ENCODE measurements at regions not wholly inside any gene's neighbourhood (a gene's known extent, or its start where the extent isn't known, plus 50 kb on each side); places are given as distances from the start of the nearest gene placed in this dataset.

DNA sequence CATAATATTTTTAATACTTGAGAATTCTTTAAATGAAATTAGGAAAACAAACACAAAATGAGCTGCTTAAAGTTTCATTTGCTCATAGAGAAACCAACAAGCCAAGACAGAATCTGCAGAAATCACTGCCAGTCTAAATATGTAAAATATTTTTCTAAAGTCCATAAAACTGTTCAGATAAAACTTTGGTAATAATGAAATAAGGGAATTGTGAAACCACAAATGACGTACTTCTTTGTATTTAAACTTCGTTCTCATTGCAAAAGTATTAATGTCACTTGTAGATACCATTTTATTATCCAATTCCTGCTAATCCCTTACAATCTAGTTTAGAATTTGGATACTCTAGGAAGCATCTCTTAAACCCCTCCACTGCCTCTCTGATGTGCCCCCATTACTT lies 234.5 kb upstream of the NEGR1 start:
- DNase-seq: no peak
- Histone ChIP-seq H2AK5ac (ENCODE audit: low read length) (no peak overlapping the region), H3K4me2 (ENCODE audit: low read length) (no peak overlapping the region), H3K27ac (ENCODE audit: low read depth, low read length) (no peak overlapping the region), H3K27me3 (ENCODE audit: insufficient read depth, low read length, poor library complexity) (no peaks in the 10 kb centered on the region), H2BK120ac (ENCODE audit: low read depth, low read length) (no peak overlapping the region), H3K4me1 (ENCODE audit: control insufficient read depth, low read depth, low read length) (no peaks in the 10 kb centered on the region), H3K56ac (ENCODE audit: low read length) (no peak overlapping the region), H2BK15ac (replicated peaks; ENCODE audit: low read depth) (no peak overlapping the region), H4K8ac (ENCODE audit: low read depth, low read length) (no peak overlapping the region), H3K79me2 (ENCODE audit: control insufficient read depth, insufficient read depth, low read length) (no peaks in the 10 kb centered on the region), H2BK5ac (ENCODE audit: low read length) (no peak overlapping the region), H3K36me3 (ENCODE audit: control insufficient read depth, insufficient read depth, low read length) (no peaks in the 10 kb centered on the region), H4K5ac (ENCODE audit: low read length) (no peak overlapping the region), H3K4me3 (ENCODE audit: low read length) (no peak overlapping the region), H3K4ac (ENCODE audit: low read depth, low read length) (no peak overlapping the region), H3K9ac (ENCODE audit: low read length) (no peak overlapping the region), H3K18ac (ENCODE audit: low read length) (no peak overlapping the region), H3K23ac (ENCODE audit: low read length) (no peak overlapping the region), H3K79me1 (ENCODE audit: low read length) (no peaks in the 10 kb centered on the region)
- WGBS (ENCODE audit: extremely low coverage, insufficient coverage, low lambda C conversion rate): no CpG with 5 or more reads among the region's 2 CpGs

DNA sequence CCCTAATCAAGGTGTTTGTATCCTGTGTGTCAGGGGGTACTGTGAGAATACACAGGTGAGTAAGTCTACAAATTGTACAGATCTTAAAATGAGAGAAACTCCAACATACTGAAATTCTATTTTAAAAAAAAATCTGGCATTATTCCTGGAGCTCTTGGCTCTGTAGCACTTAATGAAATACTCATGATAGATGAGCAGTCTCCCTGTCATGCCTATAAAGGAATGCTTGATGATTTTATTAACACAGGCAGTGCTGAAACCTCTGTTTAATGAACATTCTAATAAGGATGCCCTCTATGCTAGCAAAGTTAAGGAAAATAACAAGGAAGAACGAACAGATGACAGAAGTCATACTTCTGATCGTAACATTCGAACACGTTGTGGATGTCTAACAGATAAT lies 233.9 kb upstream of the NEGR1 start:
- Histone ChIP-seq H3K4me1 (ENCODE audit: control insufficient read depth, low read depth, low read length) (no peaks in the 10 kb centered on the region), H4K8ac (ENCODE audit: low read depth, low read length) (no peak overlapping the region), H3K9ac (ENCODE audit: low read length) (no peak overlapping the region), H2BK15ac (replicated peaks; ENCODE audit: low read depth) (no peak overlapping the region), H3K4me2 (ENCODE audit: low read length) (no peak overlapping the region), H3K18ac (ENCODE audit: low read length) (no peak overlapping the region), H3K36me3 (ENCODE audit: control insufficient read depth, insufficient read depth, low read length) (no peaks in the 10 kb centered on the region), H3K79me2 (ENCODE audit: control insufficient read depth, insufficient read depth, low read length) (no peaks in the 10 kb centered on the region), H4K5ac (ENCODE audit: low read length) (no peak overlapping the region), H3K56ac (ENCODE audit: low read length) (no peak overlapping the region), H3K4me3 (ENCODE audit: low read length) (no peak overlapping the region), H2AK5ac (ENCODE audit: low read length) (no peak overlapping the region), H3K27ac (ENCODE audit: low read depth, low read length) (no peak overlapping the region), H2BK5ac (ENCODE audit: low read length) (no peak overlapping the region), H3K27me3 (ENCODE audit: insufficient read depth, low read length, poor library complexity) (no peaks in the 10 kb centered on the region), H3K4ac (ENCODE audit: low read depth, low read length) (no peak overlapping the region), H2BK120ac (ENCODE audit: low read depth, low read length) (no peak overlapping the region), H3K23ac (ENCODE audit: low read length) (no peak overlapping the region), H3K79me1 (ENCODE audit: low read length) (no peaks in the 10 kb centered on the region)
- no CpG with 5 or more reads among the region's 4 CpGs for WGBS (ENCODE audit: extremely low coverage, insufficient coverage, low lambda C conversion rate)
- DNase-seq: no peak

DNA sequence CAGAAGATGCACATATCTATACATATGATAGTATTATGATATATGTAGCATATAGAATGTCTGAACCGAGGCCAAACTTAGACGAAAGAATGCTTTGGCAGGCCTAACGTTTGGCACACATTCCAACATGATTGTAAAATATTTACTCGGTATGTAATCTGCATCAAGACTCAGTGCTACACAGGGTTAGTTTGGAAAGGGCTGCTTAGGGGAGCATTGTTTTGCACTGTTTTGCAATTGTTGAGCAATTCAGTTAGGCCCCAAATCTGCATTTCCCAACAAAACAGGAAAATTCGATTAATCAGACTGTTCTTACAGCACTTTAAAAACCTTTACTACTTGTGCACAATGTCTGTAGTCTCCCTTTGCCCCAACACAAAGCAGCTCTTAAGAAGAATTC lies 216.0 kb upstream of the NEGR1 start:
- WGBS (ENCODE audit: extremely low coverage, insufficient coverage, low lambda C conversion rate): no CpG with 5 or more reads among the region's 5 CpGs
- no peak overlapping the region for H4K5ac ChIP-seq (ENCODE audit: low read length)
- H3K79me2 ChIP-seq (ENCODE audit: control insufficient read depth, insufficient read depth, low read length): no peaks in the 10 kb centered on the region
- H3K4me2 ChIP-seq (ENCODE audit: low read length): no peak overlapping the region
- H2AK5ac ChIP-seq (ENCODE audit: low read length): no peak overlapping the region
- no peak overlapping the region for H3K23ac ChIP-seq (ENCODE audit: low read length)
- H2BK15ac ChIP-seq (replicated peaks; ENCODE audit: low read depth): no peak overlapping the region
- H2BK5ac ChIP-seq (ENCODE audit: low read length): no peak overlapping the region
- H3K4me3 ChIP-seq (ENCODE audit: low read length): no peak overlapping the region
- no peaks in the 10 kb centered on the region for H3K4me1 ChIP-seq (ENCODE audit: control insufficient read depth, low read depth, low read length)
- H2BK120ac ChIP-seq (ENCODE audit: low read depth, low read length): no peak overlapping the region
- no peak overlapping the region for H3K4ac ChIP-seq (ENCODE audit: low read depth, low read length)
- H4K8ac ChIP-seq (ENCODE audit: low read depth, low read length): no peak overlapping the region
- DNase-seq: no peak
- no peak overlapping the region for H3K27ac ChIP-seq (ENCODE audit: low read depth, low read length)
- H3K18ac ChIP-seq (ENCODE audit: low read length): no peak overlapping the region
- H3K36me3 ChIP-seq (ENCODE audit: control insufficient read depth, insufficient read depth, low read length): no peaks in the 10 kb centered on the region
- H3K79me1 ChIP-seq (ENCODE audit: low read length): no peaks in the 10 kb centered on the region
- no peak overlapping the region for H3K56ac ChIP-seq (ENCODE audit: low read length)
- no peak overlapping the region for H3K9ac ChIP-seq (ENCODE audit: low read length)
- no peaks in the 10 kb centered on the region for H3K27me3 ChIP-seq (ENCODE audit: insufficient read depth, low read length, poor library complexity)

DNA sequence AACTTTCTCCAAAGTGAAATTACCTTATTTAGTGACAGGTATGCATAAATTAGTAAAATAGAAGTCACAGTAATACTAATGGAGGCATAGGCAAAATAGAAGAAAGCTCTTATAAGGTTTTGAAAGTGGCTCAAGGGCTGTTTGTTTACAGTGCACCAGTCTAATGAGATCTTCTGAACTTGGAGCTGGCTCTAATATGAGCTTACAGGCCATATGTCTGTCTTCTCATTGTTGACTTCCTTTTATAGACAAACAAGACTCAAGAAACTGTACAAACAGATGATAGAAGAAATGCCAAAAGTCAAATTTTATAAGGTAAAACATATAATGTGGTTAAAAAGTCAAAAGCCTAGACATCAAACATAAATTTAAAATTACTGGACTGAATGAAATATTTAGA lies 207.5 kb upstream of the NEGR1 start:
- no peak overlapping the region for H3K56ac ChIP-seq (ENCODE audit: low read length)

DNA sequence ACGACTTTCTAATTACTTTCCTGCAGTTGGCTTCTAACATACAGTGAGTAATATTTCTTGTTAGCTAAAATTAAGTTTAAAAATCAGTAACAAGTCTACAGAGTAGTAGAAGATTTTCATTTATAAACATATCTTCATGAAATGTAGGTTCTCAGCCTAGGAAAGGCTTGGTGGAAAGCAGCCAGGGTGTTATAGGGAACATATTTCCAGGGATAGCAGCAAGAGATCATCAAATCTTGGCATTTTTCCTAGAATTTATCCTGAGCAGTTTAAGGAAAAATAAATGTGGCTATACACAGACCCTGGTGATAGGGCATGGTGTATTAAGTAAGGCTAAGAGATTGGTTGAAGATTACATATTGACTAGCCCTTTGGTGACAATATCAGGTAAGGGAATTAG lies 203.5 kb upstream of the NEGR1 start:
- H3K9ac ChIP-seq (ENCODE audit: low read length): no peak overlapping the region
- no peak overlapping the region for H2BK5ac ChIP-seq (ENCODE audit: low read length)
- no peak overlapping the region for H4K8ac ChIP-seq (ENCODE audit: low read depth, low read length)
- no peak overlapping the region for H2BK15ac ChIP-seq (replicated peaks; ENCODE audit: low read depth)
- no peaks in the 10 kb centered on the region for H3K4me1 ChIP-seq (ENCODE audit: control insufficient read depth, low read depth, low read length)
- DNase-seq: no peak
- no peaks in the 10 kb centered on the region for H3K79me1 ChIP-seq (ENCODE audit: low read length)
- no peak overlapping the region for H3K23ac ChIP-seq (ENCODE audit: low read length)
- no peak overlapping the region for H3K27ac ChIP-seq (ENCODE audit: low read depth, low read length)
- no peak overlapping the region for H2AK5ac ChIP-seq (ENCODE audit: low read length)
- WGBS (ENCODE audit: extremely low coverage, insufficient coverage, low lambda C conversion rate): no CpG with 5 or more reads among the region's 1 CpG
- no peaks in the 10 kb centered on the region for H3K79me2 ChIP-seq (ENCODE audit: control insufficient read depth, insufficient read depth, low read length)
- no peak overlapping the region for H3K4me3 ChIP-seq (ENCODE audit: low read length)
- H4K5ac ChIP-seq (ENCODE audit: low read length): no peak overlapping the region
- H2BK120ac ChIP-seq (ENCODE audit: low read depth, low read length): no peak overlapping the region
- H3K18ac ChIP-seq (ENCODE audit: low read length): no peak overlapping the region
- no peaks in the 10 kb centered on the region for H3K27me3 ChIP-seq (ENCODE audit: insufficient read depth, low read length, poor library complexity)
- H3K4ac ChIP-seq (ENCODE audit: low read depth, low read length): no peak overlapping the region
- no peak overlapping the region for H3K56ac ChIP-seq (ENCODE audit: low read length)
- no peaks in the 10 kb centered on the region for H3K36me3 ChIP-seq (ENCODE audit: control insufficient read depth, insufficient read depth, low read length)
- H3K4me2 ChIP-seq (ENCODE audit: low read length): no peak overlapping the region

More for the DNA sequence above, 207.5 kb upstream of the NEGR1 start:
- H3K18ac ChIP-seq (ENCODE audit: low read length): no peak overlapping the region
- H3K27ac ChIP-seq (ENCODE audit: low read depth, low read length): no peak overlapping the region
- H3K23ac ChIP-seq (ENCODE audit: low read length): no peak overlapping the region
- no peak overlapping the region for H2BK15ac ChIP-seq (replicated peaks; ENCODE audit: low read depth)
- no peaks in the 10 kb centered on the region for H3K79me2 ChIP-seq (ENCODE audit: control insufficient read depth, insufficient read depth, low read length)
- DNase-seq: no peak
- H2AK5ac ChIP-seq (ENCODE audit: low read length): no peak overlapping the region
- no peaks in the 10 kb centered on the region for H3K79me1 ChIP-seq (ENCODE audit: low read length)
- H2BK120ac ChIP-seq (ENCODE audit: low read depth, low read length): no peak overlapping the region
- no peak overlapping the region for H3K4me2 ChIP-seq (ENCODE audit: low read length)
- H3K4me1 ChIP-seq (ENCODE audit: control insufficient read depth, low read depth, low read length): no peaks in the 10 kb centered on the region
- no peak overlapping the region for H3K4ac ChIP-seq (ENCODE audit: low read depth, low read length)
- H3K9ac ChIP-seq (ENCODE audit: low read length): no peak overlapping the region
- H3K4me3 ChIP-seq (ENCODE audit: low read length): no peak overlapping the region
- H2BK5ac ChIP-seq (ENCODE audit: low read length): no peak overlapping the region
- no peaks in the 10 kb centered on the region for H3K27me3 ChIP-seq (ENCODE audit: insufficient read depth, low read length, poor library complexity)
- H4K5ac ChIP-seq (ENCODE audit: low read length): no peak overlapping the region
- H4K8ac ChIP-seq (ENCODE audit: low read depth, low read length): no peak overlapping the region
- H3K36me3 ChIP-seq (ENCODE audit: control insufficient read depth, insufficient read depth, low read length): no peaks in the 10 kb centered on the region

DNA sequence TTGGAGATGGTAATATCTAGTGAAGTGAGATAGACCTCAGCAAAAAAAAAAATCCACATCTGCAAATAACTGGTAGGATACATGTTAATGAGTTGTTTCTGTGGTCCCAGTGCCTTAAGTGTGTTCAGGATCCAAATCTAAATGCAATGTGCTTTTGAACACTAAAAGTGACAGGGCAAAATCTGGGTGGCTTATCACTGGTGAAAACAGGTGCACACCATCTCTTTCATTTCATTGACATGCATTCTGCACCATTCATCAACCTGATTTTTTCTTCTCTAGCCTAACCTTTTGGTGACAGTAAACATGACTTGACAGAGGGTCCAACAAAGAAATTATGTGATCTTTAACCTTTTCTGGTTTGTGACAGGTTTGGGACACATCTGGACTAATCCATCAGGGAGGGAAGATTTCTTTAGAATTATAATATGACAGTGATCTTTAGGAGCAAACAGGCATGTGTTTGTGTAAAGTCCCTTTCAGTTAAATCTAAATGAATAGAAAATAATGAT lies 201.6 kb upstream of the NEGR1 start:
- H3K9ac ChIP-seq (ENCODE audit: low read length): no peak overlapping the region
- no peak for DNase-seq
- H4K8ac ChIP-seq (ENCODE audit: low read depth, low read length): no peak overlapping the region
- no peaks in the 10 kb centered on the region for H3K79me2 ChIP-seq (ENCODE audit: control insufficient read depth, insufficient read depth, low read length)
- H3K4me2 ChIP-seq (ENCODE audit: low read length): no peak overlapping the region
- no peaks in the 10 kb centered on the region for H3K79me1 ChIP-seq (ENCODE audit: low read length)
- no peak overlapping the region for H2AK5ac ChIP-seq (ENCODE audit: low read length)
- no peaks in the 10 kb centered on the region for H3K36me3 ChIP-seq (ENCODE audit: control insufficient read depth, insufficient read depth, low read length)
- no peak overlapping the region for H3K18ac ChIP-seq (ENCODE audit: low read length)
- H3K4me3 ChIP-seq (ENCODE audit: low read length): no peak overlapping the region
- H2BK15ac ChIP-seq (replicated peaks; ENCODE audit: low read depth): no peak overlapping the region
- H3K27ac ChIP-seq (ENCODE audit: low read depth, low read length): no peak overlapping the region
- H3K4me1 ChIP-seq (ENCODE audit: control insufficient read depth, low read depth, low read length): no peaks in the 10 kb centered on the region
- no peak overlapping the region for H4K5ac ChIP-seq (ENCODE audit: low read length)
- no peak overlapping the region for H2BK5ac ChIP-seq (ENCODE audit: low read length)
- H3K56ac ChIP-seq (ENCODE audit: low read length): no peak overlapping the region
- no peaks in the 10 kb centered on the region for H3K27me3 ChIP-seq (ENCODE audit: insufficient read depth, low read length, poor library complexity)
- no peak overlapping the region for H3K4ac ChIP-seq (ENCODE audit: low read depth, low read length)
- H2BK120ac ChIP-seq (ENCODE audit: low read depth, low read length): no peak overlapping the region
- H3K23ac ChIP-seq (ENCODE audit: low read length): no peak overlapping the region

Measured in mesendoderm (in vitro differentiated cells).